NB4 (cell line): ENCODE measurements at regions not wholly inside any gene's neighbourhood (a gene's known extent, or its start where the extent isn't known, plus 50 kb on each side); places are given as distances from the start of the nearest gene placed in this dataset.
"Not testable (repeated sequence)": the region's sequence is repeated elsewhere in the genome, so short reads cannot be mapped to it uniquely, and the experiment has no call there.

ENCODE experiments used
- CTCF ChIP-seq: IDR thresholded peaks from one replicate; pipeline ENCODE4 v1.5.1; 2012; ENCODE audit warnings: low read depth, low read length
- MAX ChIP-seq: IDR thresholded peaks from 2 replicates; pipeline ENCODE4 v1.6.1; 2011; ENCODE audit warnings: low read depth, low read length

- not testable (repeated sequence) for TF ChIP-seq MAX, CTCF
Observed at GRCh38 chr16:17906626-17907025, 429.9 kb downstream of the NPIPA8 start.
